GM12874 (cell line): ENCODE measurements at regions not wholly inside any gene's neighbourhood (a gene's known extent, or its start where the extent isn't known, plus 50 kb on each side); places are given as distances from the start of the nearest gene placed in this dataset.

Source experiments
- TF ChIP-seq, protein P1 (sequence below): IDR thresholded peaks from 2 replicates; pipeline ENCODE4 v1.5.1; 2011; ENCODE audit warnings: low read depth, mild to moderate bottlenecking, control low read depth, low read length, moderate library complexity; ENCODE audit not compliant: insufficient read depth

DNA sequence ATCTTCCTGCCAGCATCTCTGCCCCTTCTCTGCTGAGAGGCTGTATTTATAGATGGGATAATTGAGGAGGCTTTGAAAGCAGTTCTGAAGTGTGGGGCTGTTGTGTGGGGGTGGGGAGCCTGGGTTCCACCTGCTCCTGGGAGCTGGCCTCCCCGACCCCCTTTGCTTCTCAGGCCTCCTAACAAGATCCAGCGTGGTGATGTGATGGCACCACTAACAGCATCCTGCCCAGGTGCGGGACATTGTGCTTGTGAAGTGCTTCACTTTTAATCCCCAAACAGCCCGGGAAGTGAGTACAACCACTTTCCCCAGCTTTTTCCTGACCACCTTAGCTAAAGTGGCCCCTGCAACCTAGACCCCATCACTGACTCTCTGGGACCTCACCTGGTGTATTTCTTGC is 95.1 kb upstream of the NRXN3 start:
- TF ChIP-seq, protein P1, sequence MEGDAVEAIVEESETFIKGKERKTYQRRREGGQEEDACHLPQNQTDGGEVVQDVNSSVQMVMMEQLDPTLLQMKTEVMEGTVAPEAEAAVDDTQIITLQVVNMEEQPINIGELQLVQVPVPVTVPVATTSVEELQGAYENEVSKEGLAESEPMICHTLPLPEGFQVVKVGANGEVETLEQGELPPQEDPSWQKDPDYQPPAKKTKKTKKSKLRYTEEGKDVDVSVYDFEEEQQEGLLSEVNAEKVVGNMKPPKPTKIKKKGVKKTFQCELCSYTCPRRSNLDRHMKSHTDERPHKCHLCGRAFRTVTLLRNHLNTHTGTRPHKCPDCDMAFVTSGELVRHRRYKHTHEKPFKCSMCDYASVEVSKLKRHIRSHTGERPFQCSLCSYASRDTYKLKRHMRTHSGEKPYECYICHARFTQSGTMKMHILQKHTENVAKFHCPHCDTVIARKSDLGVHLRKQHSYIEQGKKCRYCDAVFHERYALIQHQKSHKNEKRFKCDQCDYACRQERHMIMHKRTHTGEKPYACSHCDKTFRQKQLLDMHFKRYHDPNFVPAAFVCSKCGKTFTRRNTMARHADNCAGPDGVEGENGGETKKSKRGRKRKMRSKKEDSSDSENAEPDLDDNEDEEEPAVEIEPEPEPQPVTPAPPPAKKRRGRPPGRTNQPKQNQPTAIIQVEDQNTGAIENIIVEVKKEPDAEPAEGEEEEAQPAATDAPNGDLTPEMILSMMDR: no peak

DNA sequence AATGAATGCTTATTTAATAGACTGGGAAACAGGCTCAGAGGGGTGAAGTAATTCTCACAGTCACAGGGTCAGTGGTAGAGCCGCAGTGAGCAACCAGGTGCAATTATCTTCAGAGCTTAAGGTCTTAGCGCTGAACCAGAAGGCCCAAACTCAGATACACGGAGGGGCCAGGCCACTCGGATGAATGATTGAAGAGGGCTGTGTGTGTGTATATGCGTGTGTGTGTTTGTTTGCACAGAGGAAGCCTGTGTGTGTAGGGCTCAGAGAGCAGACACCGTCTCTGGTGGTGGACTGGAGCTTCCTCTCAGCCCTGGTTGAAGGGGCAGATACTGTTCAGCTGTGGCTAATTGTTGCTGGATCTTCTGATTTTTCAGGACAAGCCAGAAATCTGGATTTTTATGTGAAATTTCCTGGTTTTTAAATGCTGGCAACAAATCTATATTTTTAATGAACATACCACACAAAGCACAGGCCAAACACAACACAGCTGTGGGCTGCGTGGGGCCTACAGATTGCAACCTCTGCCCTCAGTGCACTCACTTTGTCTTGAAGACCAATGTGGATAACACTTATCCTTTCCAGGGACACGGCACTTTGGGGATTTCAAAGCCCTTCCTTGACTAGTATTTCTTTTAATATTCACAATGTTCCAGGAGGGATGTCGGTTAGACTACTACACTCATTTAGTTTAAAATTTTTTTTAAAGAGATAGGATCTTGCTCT is 94.5 kb upstream of the NRXN3 start:
- TF ChIP-seq, protein P1: no peak

DNA sequence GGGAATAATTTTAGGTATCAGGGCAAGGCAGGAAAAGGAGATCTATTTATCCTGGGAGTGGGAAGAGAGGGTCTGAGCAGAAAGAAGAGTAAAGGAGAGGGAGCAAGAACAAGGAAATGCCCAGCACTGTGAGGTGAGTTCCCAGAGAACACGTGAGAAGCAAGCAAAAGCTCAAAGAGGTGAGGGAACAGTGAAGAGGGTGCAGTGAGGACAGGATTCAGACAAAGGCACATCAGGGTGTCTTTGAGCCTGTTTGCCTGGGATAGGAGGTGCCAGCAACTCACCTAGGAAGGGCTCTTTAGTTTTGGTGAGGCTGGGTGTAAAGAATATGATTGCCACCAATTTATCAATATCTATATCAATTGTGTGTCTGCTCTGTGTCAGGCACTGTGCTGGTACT is 88.9 kb upstream of the NRXN3 start:
- TF ChIP-seq, protein P1: no peak

DNA sequence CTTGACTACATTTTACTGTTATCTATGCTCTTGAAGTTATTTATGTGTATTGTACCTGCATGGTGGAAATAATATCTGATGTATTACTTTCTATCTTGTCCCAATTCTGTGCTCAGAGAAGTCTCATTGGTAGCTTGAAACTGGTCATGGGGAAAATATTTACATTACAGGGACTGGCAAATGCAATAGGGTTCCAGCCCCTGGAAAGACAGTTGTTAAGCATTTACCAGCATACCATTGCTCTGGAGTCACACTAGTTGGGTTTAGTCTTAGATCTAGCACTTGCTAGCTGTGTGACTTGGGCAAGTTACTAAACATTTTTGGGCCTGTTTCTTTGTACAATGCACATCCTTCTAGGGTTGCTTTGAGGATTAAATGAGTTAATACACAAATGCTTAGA is 86.3 kb upstream of the NRXN3 start:
- TF ChIP-seq, protein P1: no peak

DNA sequence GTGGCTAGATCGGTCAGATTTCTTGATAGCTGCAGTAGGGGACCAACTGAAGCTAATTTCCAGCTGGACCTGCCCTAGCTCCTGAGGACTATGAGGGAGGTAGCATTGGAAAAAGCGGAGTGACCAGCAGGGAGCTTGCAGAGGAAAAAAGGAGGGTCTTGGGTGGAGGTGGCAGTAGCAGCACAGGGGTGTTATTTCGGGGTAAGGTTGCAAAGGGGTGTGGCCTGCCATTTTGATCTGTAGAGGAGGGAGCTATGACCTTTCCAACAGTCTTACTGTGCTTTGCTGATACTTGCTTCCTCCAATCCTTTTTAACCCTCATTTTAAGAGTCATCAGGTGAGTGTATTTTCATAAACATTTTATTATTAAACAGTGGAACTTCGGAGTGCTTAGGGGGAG is 83.8 kb upstream of the NRXN3 start:
- TF ChIP-seq, protein P1: no peak

DNA sequence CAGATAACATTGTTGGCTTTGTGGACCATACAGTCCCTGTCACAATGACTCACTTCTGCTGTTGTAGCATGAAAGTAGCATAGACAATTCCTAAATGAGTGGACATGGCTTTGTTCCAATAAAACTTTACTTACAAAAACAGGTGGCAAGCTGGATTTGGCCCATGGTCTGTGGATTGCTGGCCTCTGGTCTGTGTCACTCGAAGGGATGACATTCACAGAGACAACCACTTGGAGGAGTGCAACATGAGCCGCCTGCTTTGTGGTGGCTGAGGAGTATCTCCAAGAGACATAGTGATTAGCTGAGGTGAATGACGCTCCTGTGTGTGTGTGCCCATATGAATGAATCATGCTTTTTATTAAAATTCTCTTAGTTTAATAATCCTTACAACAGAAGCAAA is 81.3 kb upstream of the NRXN3 start:
- TF ChIP-seq, protein P1: no peak

DNA sequence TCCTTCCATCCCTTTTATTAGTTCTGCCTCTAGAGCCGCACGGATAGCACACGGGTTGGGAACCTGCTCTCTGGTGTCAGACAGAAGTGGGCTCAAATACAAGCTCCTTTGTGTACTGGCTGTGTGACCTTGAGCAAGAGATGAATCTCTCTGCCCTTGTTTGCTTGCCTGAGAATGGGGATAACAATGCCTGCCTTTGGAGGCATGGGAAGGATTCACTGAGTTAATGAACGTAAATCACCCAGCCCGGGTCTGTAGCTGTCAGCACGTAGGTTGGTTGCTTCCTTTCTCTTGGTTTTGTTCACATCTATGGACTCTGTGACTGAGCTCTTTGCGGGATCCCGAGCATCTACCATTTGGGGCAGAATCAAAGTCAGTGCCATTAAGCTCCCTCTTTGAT is 79.3 kb upstream of the NRXN3 start:
- TF ChIP-seq, protein P1: no peak
